CD14-positive monocyte (primary cell): ENCODE measurements at regions not wholly inside any gene's neighbourhood (a gene's known extent, or its start where the extent isn't known, plus 50 kb on each side); places are given as distances from the start of the nearest gene placed in this dataset.

Source experiments
- DNase-seq, 3 donors: peaks; one replicate each; pipeline ENCODE4 v3.0.0-alpha.2; 2011 to 2022
- H2AFZ ChIP-seq: 2 replicates; pipeline ENCODE4 v1.6.0; 2012; ENCODE audit warnings: mild to moderate bottlenecking, low read depth, low read length, inconsistent platforms; ENCODE audit not compliant: insufficient read depth, poor library complexity, severe bottlenecking
- H3K27ac ChIP-seq, 2 donors: 1 replicate in 1 of 2; 2 replicates in 1 of 2; pipeline ENCODE4 v1.5.1; 2012 to 2013; ENCODE audit warnings: low read length in 2 of 2, control low read depth in 1 of 2, inconsistent platforms in 1 of 2, low read depth in 1 of 2, mild to moderate bottlenecking in 1 of 2
- H3K27me3 ChIP-seq, 2 donors: one replicate each; pipeline versions ENCODE4 v1.6.0 to v1.6.1; 2011 to 2013; ENCODE audit warnings: low read length in 2 of 2; ENCODE audit not compliant: control insufficient read depth in 2 of 2, insufficient read depth in 2 of 2
- H3K36me3 ChIP-seq, 2 donors: replicated peaks in 1 of 2; 1 replicate in 1 of 2; 2 replicates in 1 of 2; pipeline versions ENCODE4 v1.5.1 to v1.6.1; 2012 to 2013; ENCODE audit warnings: low read length in 2 of 2, control low read depth in 1 of 2, inconsistent platforms in 1 of 2, mild to moderate bottlenecking in 1 of 2; ENCODE audit not compliant: insufficient read depth in 2 of 2, control insufficient read depth in 1 of 2
- H3K4me1 ChIP-seq, 2 donors: 1 replicate in 1 of 2; 2 replicates in 1 of 2; pipeline versions ENCODE4 v1.5.1 to v1.6.1; 2012 to 2013; ENCODE audit warnings: low read length in 2 of 2, control low read depth in 1 of 2, inconsistent platforms in 1 of 2, mild to moderate bottlenecking in 1 of 2, moderate library complexity in 1 of 2; ENCODE audit not compliant: insufficient read depth in 2 of 2, control insufficient read depth in 1 of 2
- H3K4me2 ChIP-seq: replicated peaks from 2 replicates; pipeline ENCODE3; 2012; ENCODE audit warnings: low read length, moderate library complexity, mild to moderate bottlenecking; ENCODE audit not compliant: poor library complexity, severe bottlenecking; ENCODE audit errors: extremely low read depth
- H3K4me3 ChIP-seq, 3 experiments: fragments of 200-600 bp in 1 of 3; sonication (generic) in 1 of 3; replicated peaks in 1 of 3; 1 replicate in 2 of 3; 2 replicates in 1 of 3; pipeline ENCODE4 v1.5.1; 2011 to 2013; ENCODE audit warnings: low read length in 3 of 3, mild to moderate bottlenecking in 3 of 3, control low read depth in 2 of 3, low read depth in 2 of 3, inconsistent platforms in 1 of 3, moderate library complexity in 1 of 3
- H3K79me2 ChIP-seq: 2 replicates; pipeline ENCODE4 v1.6.0; 2012; ENCODE audit warnings: mild to moderate bottlenecking, control low read depth, inconsistent platforms, low read length, moderate library complexity; ENCODE audit not compliant: insufficient read depth
- H3K9ac ChIP-seq: 2 replicates; pipeline ENCODE4 v1.6.0; 2017; ENCODE audit warnings: low read length, mild to moderate bottlenecking; ENCODE audit not compliant: insufficient read depth, poor library complexity, severe bottlenecking
- H3K9me3 ChIP-seq, 2 donors: replicated peaks in 1 of 2; 1 replicate in 1 of 2; 2 replicates in 1 of 2; pipeline versions ENCODE4 v1.5.1 to v1.6.1; 2012 to 2013; ENCODE audit warnings: low read length in 2 of 2, control low read depth in 1 of 2; ENCODE audit not compliant: control insufficient read depth in 1 of 2, insufficient read depth in 1 of 2
- H4K20me1 ChIP-seq: 2 replicates; pipeline ENCODE4 v1.6.0; 2012; ENCODE audit warnings: mild to moderate bottlenecking, low read length, control low read depth, moderate library complexity; ENCODE audit not compliant: insufficient read depth
- H3K27ac Mint-ChIP-seq, 7 donors: one replicate each; pipeline ENCODE4 v1.8.0; 2020; ENCODE audit warnings: mild to moderate bottlenecking in 7 of 7, mixed read lengths in 7 of 7, moderate library complexity in 6 of 7, inconsistent platforms in 2 of 7
- H3K27me3 Mint-ChIP-seq, 3 donors: one replicate each; pipeline ENCODE4 v1.8.0; 2021 to 2022; ENCODE audit warnings: low read depth in 3 of 3, mild to moderate bottlenecking in 3 of 3, mixed read lengths in 3 of 3, moderate library complexity in 3 of 3, inconsistent platforms in 1 of 3
- H3K36me3 Mint-ChIP-seq, 2 donors: one replicate each; pipeline ENCODE4 v1.8.0; 2020; ENCODE audit warnings: mixed read lengths in 2 of 2, inconsistent platforms in 1 of 2, mild to moderate bottlenecking in 1 of 2
- H3K4me1 Mint-ChIP-seq: one replicate; pipeline ENCODE4 v1.8.0; 2020; ENCODE audit warnings: mild to moderate bottlenecking, mixed read lengths
- H3K4me3 Mint-ChIP-seq, 2 donors: one replicate each; pipeline ENCODE4 v1.8.0; 2020; ENCODE audit warnings: mild to moderate bottlenecking in 2 of 2, mixed read lengths in 2 of 2, moderate library complexity in 1 of 2
- H3K9me3 Mint-ChIP-seq, 7 donors: one replicate each; pipeline ENCODE4 v1.8.0; 2020 to 2022; ENCODE audit warnings: mixed read lengths in 7 of 7, mild to moderate bottlenecking in 6 of 7, moderate library complexity in 6 of 7, inconsistent platforms in 2 of 7
- CTCF ChIP-seq: fragments of 200-600 bp; IDR thresholded peaks from one replicate; pipeline ENCODE4 v1.8.0; 2022; ENCODE audit warnings: antibody characterized with exemption, mild to moderate bottlenecking
- WGBS: methylation state at CpG from one replicate; pipeline ENCODE4 v1.1.5; 2013; ENCODE audit warnings: missing lambda C conversion rate; ENCODE audit not compliant: insufficient coverage; 5-methylcytosine and 5-hydroxymethylcytosine counted together
- intact Hi-C, 2 donors: fragments of 100-400 bp; cut with micrococcal nuclease; formaldehyde crosslinking; loops; one replicate each; pipeline versions ENCODE4 v1.15.0 to v1.15.1; 2023

DNA sequence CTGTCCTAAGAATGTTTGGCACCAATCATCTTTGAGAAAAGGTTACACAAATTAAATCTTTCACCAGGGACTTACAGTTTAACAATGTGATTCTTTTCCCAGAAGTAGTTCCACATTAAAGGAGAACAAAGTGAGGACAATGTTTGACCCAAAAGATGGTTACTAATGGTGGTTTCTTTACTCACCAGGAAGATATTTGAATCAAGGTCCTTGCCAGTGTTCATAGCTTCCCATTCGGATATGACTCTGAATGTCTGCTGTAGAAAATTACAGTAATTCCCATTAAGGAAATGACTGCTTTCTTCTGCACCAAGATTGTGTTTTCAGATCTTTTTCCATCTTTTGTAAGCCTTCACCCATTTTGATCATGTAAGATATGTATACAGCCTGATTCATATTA, 114.6 kb upstream of the ADAMTSL1 start:
- Mint-ChIP-seq H3K9me3 (peaks cover 0 to 2% (median 0%) of the 10 kb centered on the region in 7 donors), H3K4me3 (no peak overlapping the region), H3K36me3 (no peaks in the 10 kb centered on the region), H3K4me1 (no peaks in the 10 kb centered on the region), H3K27me3 (no peaks in the 10 kb centered on the region), H3K27ac (no peak overlapping the region)
- Histone ChIP-seq H3K4me2 (no peak overlapping the region), H3K36me3 (no peaks in the 10 kb centered on the region), H2AFZ (no peak overlapping the region), H3K4me3 (no peak overlapping the region), H3K27me3 (no peaks in the 10 kb centered on the region), H3K9ac (no peak overlapping the region), H3K9me3 (no peaks in the 10 kb centered on the region), H3K27ac (no peak overlapping the region), H3K79me2 (no peaks in the 10 kb centered on the region), H3K4me1 (no peaks in the 10 kb centered on the region), H4K20me1 (no peaks in the 10 kb centered on the region)
- TF ChIP-seq CTCF, result no peak
- intact Hi-C loops, result no loop called here
- no peak for DNase-seq
- WGBS, result no CpG with 5 or more reads among the region's 1 CpG

- intact Hi-C loops, result no loop called here
- no peak overlapping the region for H3K27ac Mint-ChIP-seq
- no peak overlapping the region for H2AFZ ChIP-seq
- no peak overlapping the region for H3K27ac ChIP-seq
- no peaks in the 10 kb centered on the region for H3K4me1 Mint-ChIP-seq
- no peaks in the 10 kb centered on the region for H3K9me3 Mint-ChIP-seq
- H3K36me3 ChIP-seq, result no peaks in the 10 kb centered on the region
- H3K79me2 ChIP-seq, result no peaks in the 10 kb centered on the region
- H3K9ac ChIP-seq, result no peak overlapping the region
- no peak overlapping the region for H3K4me2 ChIP-seq
- H3K27me3 Mint-ChIP-seq, result no peaks in the 10 kb centered on the region
- no CpG with 5 or more reads among the region's 1 CpG for WGBS
- H3K4me1 ChIP-seq, result no peaks in the 10 kb centered on the region
- no peak for DNase-seq
- H3K27me3 ChIP-seq, result no peaks in the 10 kb centered on the region
- no peak overlapping the region for H3K4me3 Mint-ChIP-seq
- no peak for TF ChIP-seq CTCF
- H4K20me1 ChIP-seq, result no peaks in the 10 kb centered on the region
- no peak overlapping the region for H3K4me3 ChIP-seq
- H3K36me3 Mint-ChIP-seq, result no peaks in the 10 kb centered on the region
- H3K9me3 ChIP-seq, result no peaks in the 10 kb centered on the region
Observed at GRCh38 chr9:18360005-18360404, 113.9 kb upstream of the ADAMTSL1 start.
